CD4-positive, alpha-beta T cell treated with Interferon gamma for 1 hour (primary cell): ENCODE measurements at regions not wholly inside any gene's neighbourhood (a gene's known extent, or its start where the extent isn't known, plus 50 kb on each side); places are given as distances from the start of the nearest gene placed in this dataset.
"Not testable (repeated sequence)": the region's sequence is repeated elsewhere in the genome, so short reads cannot be mapped to it uniquely, and the experiment has no call there.

Experiments used
- DNase-seq: peaks from one replicate; pipeline ENCODE4 v3.0.0-alpha.2; 2020

DNA sequence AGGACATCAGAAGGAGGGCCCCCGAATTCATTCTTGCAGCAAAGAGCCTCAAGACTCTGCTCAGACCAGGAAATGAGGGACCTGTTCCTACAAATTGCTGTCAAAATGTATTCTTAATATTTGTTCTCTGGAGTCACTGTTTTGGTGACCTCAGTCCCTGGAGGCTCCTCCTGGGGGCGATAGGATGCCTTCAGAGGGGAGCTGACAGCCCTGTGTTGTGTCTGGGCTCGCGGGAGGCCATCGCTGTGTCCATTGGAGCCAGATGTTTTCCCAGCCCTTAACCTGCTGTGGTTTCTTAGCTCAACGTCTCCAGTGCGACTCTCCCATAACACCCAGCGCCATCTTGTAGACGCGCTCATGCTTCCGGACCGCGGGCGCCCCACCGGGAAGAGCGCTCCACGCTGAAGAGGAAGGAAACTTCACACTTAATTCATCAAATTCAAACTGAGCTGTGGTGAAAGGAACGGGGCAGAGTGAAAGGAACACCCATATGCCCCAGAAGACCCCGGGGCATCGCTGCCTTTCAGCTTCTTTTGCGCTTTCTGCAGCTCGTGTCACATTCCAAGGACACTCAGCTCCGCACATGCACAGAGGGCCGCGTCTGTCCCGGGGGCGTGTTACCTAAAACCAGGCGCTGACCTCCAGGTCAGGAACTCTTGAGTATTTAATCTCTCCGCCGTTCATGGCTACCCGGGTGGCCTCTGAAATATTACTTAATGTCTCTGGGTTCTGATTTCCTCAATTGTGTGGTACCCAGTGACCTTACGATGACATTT is 112.3 kb upstream of the GDNF start:
- no peak for DNase-seq

DNA sequence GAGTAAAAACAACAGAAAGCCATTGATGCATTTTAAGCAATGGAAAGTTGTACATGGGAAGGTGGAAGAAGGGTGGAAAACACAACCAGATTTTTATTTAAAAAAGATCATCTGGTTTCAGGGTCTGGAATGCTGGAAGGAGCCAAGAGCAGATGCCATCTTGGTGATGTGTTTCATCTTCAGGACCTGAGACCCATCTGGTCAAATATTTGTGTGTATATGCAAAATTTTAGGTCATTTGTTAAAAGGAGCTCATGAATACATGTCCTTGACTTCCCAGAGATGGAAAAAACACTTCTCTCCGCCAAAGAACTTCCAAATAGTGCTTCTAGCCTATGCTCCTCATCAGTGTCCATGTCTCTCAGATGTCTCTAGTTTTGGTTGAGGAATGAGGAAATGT is 110.6 kb upstream of the GDNF start:
- no peak for DNase-seq

DNA sequence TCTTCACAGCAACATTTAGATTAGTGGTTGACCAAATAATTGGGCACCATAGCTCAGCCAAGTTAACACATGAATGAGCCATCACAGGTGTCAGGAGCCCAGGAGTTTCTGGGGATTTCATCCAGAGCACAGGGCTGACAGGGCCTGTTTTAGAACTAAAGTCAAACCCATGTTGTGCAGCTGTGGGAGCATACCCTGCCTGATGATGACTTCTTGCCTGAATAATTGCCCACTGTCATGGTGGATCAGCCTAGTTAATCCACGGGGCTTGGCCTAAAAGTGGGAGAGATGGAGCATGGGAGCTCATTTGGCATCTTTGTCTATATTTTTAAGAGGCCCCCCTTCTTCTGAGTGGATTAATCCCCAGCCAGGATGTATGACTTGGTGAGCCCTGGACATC is 105.6 kb upstream of the GDNF start:
- DNase-seq = no peak

DNA sequence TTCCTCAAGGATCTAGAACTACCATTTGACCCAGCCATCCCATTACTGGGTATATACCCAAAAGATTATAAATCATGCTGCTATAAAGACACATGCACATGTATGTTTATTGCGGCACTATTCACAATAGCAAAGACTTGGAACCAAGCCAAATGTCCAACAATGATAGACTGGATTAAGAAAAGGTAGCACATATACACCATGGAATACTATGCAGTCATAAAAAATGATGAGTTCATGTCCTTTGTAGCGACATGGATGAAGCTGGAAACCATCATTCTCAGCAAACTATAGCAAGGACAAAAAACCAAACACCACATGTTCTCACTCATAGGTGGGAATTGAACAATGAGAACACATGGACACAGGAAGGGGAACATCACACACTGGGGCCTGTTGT is 103.3 kb upstream of the GDNF start:
- not testable (repeated sequence) for DNase-seq

DNA sequence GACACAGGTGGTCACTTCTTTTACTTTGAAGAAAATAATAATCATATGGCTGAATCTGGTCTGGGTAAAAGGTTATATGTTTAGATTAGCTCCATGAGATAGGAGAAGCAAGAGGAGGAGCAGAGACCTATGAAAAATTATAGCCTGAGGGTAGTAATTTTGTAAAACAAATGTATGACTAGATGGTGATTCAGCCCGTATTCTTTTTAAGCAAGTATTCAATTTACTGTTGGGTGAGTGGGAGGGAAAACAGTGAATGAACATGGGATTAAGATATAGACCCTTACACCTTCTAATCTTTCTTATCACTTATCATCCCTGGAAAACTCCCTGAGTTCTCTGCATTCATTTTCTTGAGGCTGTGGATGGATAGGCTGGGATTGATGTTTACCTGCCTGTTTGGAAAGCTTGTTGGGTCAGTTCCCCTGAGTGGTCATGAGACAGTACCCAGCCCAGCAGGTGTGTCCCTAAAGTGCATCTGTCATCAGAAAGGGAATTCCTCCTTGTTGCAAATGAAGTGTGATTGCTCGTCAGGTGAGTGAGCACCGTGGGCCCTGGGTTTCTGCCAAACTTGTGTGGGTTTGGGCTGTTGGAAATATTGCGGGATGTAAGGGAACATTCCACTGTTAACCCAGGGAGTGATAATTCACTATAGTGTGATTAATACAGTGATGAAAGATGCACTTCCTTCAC is 101.2 kb upstream of the GDNF start:
- DNase-seq = no peak

DNA sequence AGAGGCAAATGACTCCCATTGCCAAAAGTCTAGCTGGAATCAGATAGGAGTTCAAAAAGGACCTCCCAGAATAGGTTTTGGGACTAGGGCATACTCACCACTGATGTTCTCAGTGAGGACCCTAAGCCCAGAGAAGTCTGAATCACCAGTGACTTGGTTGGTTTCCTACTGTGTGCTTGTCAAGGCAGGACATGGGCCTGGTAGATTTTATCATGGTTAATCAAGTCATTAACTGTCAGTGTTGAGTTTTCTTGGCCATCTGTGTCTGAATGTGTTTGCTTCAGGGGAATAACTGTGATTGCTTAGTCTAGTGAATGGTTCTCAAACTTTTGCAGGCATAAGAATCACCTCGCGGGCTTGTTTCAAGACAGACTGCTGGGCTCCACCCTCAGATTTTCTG is 99.0 kb upstream of the GDNF start:
- DNase-seq = no peak

DNA sequence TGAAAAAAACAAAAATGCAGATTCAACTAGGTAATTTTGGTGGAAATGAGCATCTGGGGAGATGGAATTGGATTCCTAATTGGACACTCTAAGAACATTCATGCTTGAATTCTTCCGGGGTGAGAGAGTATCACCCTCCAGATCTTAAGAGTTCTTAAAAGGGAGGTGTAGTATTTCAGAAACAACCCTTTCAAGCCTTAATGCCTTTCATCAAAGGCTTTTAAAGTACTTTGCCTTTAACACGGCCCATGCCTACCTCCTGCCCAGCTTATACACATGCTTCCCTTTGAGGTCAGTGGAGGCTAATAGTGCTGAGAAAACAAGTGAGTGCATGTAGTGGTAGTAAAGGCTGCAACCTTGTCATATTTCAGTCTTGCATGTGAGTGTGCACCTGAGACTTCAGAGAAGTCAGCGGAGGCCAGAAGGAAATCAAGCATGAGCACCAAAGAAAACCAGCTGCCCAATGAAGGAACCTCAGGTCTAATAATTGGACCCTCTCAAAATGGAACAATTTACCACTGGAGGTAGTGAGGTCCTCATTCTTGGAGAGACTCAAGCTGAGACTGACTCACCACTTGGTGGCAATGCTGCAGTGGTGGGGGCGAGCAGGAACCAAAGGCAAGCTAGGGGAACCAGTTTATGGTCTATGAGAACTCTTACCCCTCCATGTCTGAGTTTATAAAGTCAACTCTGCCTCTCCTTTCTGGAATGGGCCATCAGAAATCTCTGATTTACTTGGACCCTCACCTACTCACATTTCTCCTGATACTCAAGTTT is 98.4 kb upstream of the GDNF start:
- DNase-seq = no peak

DNA sequence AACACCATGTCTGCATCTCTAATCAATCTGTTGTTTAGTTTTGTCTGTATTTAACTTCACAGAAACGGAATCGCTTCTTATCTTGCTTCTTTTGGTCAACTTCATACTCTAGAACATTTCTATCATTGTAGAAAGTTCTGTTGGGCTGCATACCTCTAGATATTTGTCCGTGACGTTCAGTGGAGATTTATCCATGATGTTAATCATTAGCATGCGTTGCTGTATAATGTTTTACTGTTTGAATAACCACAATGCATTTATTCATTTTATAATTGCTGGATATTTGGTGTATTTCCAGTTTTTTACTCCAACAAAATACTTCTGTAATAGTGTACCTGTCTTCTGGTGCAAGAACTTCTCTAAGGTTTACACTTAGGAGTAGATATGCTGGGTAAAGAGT is 96.2 kb upstream of the GDNF start:
- no peak for DNase-seq

DNA sequence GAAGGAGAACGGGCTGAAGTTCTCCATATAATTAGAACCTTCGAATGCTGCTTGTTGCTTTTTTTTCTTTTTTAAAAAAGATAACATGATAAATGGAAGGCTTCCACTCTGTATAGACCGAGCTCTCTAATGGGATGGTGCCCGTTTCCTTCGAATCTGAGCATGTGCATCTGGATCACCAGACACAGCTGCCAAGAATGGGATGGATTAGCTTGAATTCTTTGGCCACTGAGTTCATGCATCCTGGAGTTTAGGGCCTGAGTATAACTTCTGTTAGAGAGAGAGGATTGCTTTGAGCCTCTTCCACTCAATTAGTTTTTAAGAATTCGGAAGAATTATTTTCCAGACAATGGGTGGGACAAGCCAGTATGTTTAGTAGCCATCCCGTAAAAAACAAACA is 93.7 kb upstream of the GDNF start:
- DNase-seq = no peak

DNA sequence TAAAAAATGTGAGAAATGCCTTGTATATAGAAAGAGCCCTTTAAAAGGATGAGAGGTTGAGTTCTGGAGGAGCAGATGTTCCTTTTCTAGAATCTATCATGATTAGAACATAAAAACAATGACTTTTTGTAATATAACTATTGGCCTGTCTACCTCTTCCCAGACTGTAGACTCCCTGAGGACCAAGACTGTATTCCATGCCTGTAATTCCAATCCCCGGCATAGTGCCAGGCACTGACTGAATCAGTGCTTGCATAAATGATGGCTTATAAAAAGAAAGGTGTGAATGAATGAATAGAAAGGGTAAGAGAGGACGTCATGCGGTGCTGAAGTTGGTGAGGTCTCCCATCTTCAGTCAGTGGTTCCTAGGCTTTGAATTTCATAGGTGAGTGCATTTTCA is 92.6 kb upstream of the GDNF start:
- DNase-seq = no peak

DNA sequence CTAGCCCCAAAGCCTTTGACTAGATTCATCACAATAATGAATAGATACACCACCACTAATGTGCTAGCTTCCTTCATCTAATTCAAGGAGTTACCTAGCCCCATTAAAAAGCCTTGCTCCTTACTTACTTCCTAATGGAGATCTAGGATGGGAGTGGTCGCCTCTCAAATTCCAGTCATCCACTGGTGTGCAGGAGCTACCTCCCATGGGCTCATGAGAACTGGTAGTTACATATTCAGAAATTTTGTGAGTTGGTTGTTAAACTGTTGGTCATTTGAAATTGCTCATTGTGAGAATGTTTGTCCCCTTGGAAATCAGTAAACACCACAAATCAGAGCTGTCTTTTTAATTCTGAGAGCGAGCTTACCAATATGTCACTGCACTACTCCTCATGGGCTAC is 91.7 kb upstream of the GDNF start:
- no peak for DNase-seq

DNA sequence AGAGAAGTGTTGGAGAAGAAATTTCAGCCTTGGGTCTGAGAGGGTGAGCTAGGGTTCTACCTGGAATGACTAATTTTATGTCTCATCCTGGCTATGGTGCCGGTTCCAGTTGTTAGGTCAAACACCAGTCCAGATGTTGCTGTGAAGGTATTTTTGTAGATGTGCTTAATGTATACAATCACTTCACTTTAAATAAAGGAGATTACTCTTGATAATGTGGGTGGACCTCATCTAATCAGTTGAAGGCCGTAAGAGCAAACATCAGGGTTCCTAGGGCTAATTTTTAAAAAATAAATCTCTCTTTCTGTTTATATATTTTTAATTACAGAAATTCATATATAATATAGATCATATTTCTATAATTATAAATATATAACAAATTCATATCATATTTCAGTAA is 90.5 kb upstream of the GDNF start:
- no peak for DNase-seq

DNA sequence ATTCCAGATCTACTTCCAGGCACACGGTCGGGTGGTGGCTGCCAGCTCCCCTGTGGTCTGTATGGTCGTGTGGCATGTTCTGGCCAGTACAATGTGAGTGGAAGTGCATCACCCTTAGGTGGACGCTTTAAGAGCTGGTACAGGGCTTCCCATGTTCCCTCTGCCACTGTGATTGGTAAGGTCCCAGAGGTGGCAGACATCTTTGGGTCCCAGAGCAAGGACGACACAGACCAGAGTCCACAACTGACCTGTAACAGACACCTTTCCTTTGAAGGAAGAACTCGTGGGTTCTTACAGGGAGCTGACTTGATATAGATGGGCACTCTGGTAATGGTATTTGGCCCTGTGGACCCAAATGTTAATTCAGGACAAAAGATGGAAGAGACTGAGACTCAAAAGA is 90.0 kb upstream of the GDNF start:
- no peak for DNase-seq

DNA sequence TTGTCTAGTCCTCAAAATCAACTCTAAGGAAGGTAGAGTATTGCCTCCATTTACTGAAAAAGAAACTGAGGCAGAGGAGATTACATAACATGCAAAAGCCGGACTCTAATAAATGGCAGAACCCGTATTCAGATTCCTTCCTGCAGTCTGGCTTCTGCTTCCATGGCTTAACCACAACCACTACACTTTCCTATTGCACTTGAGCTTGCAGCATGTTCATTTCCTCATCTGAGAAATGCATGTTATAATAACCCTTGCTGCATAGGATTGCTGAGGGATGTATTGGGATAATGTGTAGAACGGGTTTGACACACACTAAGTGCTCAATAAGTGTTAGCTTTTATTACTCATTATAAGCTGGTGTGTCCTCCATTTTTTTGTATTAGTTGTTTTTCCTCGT is 87.9 kb upstream of the GDNF start:
- not testable (repeated sequence) for DNase-seq

DNA sequence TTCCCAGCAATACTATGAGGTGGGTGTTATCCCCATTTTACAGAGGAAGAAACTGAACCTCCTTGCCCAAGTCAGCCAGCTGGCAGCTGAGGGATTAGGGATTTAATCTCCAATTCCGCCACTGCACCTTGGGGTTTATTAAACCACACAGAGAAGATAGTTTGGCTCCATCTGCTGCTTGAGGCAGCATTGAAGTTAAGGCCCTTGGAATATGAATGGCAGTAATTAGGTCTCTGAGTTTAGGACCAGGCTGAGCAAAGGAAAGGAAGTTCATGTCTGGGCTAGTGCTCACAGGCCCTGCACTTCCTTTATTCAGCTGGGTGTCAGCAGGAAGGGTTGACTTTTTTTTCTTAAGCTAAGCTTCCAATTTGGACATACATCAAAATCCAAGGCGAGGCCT is 86.9 kb upstream of the GDNF start:
- DNase-seq = no peak

DNA sequence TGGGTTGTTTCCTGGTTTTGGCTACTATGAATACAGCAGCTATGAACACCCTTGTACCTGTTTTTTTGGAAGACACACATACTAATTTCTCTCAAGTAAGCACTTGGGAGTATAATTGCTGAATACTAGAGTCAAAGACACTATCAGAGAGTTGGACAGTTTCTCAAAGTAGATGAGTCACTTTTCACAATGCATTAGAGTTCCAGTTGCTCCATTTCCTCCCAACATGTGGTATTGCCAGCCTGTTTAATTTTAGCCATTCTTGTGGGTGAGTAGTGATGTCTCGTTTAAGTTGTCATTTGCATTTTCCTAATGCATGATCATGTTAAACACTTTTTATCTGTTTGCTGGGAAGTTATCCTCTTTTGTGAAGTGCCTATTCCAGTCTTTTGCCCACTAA is 81.6 kb upstream of the GDNF start:
- DNase-seq = no peak

DNA sequence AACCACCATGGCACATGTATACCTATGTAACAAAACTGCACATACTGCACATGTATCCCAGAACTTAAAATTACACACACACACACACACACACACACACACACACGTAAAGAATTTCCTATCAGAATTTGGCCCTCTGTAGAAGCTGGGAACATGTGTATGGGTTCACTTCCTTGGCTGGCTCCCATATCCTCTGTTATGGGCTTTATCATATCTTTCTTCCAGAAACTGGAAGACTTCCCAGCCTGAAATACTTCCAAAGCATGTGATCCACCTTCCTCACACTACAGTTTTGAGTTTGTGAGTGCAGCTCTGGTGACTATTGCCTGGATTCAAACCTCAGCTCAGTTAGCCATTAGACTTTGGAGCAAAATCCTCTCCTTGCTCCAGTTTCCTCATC is 78.6 kb upstream of the GDNF start:
- no peak for DNase-seq

DNA sequence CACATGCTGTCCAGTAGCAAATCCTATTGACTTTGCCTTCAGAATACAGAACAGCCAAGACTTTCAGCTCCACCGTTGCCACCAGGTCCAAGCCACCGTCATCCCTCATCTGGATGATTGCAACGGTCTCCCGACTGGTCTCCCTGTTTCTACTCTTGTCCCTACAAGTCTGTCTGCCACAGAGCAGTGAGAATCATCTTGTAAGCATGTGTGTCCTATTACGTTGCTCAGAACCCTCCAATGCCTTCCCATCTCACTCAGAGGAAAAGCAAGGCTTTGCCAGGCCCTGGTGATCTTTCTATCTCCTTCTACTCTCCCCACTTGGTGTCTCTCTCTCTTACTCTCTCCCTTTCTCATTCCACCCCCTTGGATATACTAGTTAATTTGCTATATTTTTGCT is 76.7 kb upstream of the GDNF start:
- no peak for DNase-seq

DNA sequence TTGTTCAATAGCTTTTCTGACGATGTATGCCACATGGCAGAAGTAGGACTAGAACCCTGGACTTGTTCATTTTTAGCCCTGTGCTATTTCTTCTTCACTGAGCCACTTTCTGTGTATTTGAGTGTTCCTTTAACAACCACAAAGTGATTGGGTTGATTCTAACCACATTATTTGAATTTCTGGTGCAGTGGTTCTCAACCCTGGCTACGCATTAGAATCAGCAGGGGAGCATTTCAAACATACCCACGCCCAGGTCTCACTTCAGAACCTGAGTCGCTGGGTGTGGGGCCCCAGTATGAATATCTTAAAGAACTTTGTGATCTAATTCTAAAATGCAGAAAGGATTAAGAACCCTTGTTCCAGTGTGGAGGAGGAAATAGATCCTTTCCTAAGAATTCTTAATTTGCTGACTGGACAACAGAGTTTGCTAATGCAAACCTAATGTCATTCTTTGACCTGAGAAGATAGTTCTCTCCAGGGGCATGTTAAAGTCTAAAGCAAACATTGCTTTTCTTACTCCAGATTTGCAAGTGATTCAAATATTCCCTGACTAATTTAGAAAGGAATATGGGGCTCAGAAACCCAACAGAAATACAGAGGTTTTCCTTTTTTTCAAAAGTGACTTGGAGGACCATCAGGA is 75.4 kb upstream of the GDNF start:
- no peak for DNase-seq

DNA sequence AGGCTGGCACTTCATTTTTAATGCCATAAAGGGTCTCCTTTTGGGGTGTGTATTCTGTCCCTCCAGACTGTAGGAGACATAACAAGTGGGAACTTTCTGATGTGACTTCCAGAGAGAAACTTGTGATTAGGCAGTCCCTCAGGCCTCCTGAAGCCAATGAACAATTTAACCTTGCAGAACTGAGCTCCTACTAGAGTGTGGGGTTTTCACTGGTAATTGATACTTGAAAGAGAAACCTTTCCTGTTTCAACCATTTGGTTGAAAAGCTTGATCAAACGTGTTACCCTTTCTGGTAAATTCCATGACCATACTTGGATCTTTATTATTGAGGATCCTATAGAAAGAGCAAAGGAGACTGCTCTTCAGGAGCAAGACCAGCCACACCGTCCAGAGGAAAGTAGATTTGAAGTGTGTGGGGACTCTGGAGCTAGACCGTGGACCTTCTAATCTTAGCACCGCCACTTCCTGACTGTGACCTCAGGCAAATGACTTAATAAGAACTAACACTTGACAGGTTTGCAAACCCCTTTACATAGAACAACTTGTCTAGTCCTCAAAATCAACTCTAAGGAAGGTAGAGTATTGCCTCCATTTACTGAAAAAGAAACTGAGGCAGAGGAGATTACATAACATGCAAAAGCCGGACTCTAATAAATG is 69.9 kb upstream of the GDNF start:
- DNase-seq = not testable (repeated sequence)

DNA sequence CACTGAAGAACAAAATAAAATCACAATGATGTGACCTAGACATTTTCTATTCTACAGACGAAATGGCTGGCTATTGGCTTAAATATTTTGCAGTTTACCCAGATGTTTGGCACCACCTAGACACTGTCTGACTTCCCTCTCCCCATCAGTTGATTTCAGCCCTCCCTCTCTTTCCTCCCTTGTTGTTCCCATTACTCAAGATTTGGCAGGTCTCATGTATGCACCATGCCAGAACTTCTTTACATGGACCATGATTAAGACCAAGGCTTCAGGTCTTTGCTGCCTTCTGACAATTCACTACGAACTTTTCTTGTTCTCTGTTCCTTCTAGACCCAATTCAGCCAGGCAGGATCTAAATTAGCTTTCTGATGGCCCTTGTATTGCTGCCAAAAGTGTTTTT is 66.6 kb upstream of the GDNF start:
- no peak for DNase-seq

DNA sequence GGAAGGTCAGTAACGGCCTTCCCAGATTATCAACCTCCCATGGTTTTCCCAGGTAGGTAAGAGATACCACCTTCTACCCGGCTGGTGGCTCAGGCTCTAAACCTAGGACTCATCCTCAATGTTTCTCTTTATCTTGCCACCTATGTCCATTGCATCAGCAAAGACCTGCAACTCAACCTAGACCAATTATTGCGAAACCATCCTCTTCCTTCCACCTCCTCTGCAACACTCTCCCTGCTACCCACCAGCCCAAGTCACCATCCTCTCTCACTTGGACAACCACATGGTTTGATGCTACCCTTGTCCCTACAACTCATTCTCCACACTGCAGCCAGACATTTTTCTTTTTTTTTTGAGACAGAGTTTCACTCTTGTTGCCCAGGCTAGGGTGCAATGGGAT is 65.4 kb upstream of the GDNF start:
- DNase-seq = no peak

DNA sequence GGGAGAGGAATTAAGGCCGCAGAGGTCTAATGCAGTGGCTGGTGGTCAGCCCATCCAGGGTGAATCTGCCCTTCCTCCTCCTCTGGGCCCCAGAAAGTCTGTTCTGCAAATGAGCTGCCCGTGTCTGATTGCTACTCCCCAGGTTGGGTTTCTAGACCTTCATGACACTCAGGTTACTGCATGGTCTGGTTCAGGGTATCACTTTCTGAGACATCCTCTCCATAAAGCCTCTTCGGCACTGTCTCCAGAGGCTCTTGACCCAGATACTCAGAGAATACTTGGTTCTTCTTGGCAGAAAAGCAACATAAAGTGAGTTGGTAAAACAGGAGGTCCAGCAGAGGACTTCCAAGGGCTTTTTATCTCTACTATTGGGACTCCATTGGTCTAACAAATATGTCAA is 62.5 kb upstream of the GDNF start:
- DNase-seq = no peak
